KOPT-K1 (cell line): ENCODE measurements at regions not wholly inside any gene's neighbourhood (a gene's known extent, or its start where the extent isn't known, plus 50 kb on each side); places are given as distances from the start of the nearest gene placed in this dataset.

Experiments
- H3K27ac ChIP-seq: fragments of 200-600 bp; sonication (generic); 2 replicates; pipeline ENCODE4 v1.5.1; 2016; ENCODE audit warnings: antibody characterized with exemption, mild to moderate bottlenecking, low read depth, low read length; ENCODE audit not compliant: poor library complexity, severe bottlenecking
- H3K36me3 ChIP-seq: fragments of 200-600 bp; sonication (generic); 2 replicates; pipeline ENCODE4 v1.5.1; 2017; ENCODE audit warnings: antibody characterized with exemption, mild to moderate bottlenecking, low read length, moderate library complexity; ENCODE audit not compliant: insufficient read depth
- H3K9me3 ChIP-seq: fragments of 200-600 bp; sonication (generic); 2 replicates; pipeline ENCODE4 v1.5.1; 2017; ENCODE audit warnings: antibody characterized with exemption, low read length, mild to moderate bottlenecking; ENCODE audit not compliant: insufficient read depth, poor library complexity, severe bottlenecking

DNA sequence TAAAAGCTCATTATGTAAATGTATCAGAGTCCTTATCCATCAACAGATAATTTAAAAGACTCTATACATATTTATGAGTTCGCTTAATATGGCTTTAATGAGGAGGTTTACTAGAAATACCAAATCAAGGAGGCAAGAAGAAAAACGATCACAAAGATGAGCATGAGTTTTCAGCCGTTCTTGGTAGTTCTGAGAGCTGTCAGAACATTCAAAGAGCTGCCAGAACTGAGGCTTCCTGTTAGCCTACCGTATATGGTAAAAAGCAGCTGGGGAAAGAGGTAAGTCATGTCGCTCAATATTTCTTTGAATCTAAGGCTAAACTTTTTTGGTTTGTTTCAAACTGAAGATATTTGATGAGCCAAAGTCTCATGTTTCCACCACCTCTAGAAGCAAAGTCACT lies 115.3 kb upstream of the PLXNC1 start:
- peaks cover 12% of the 10 kb centered on the region for H3K9me3 ChIP-seq
- H3K27ac ChIP-seq = no peak overlapping the region
- H3K36me3 ChIP-seq = no peaks in the 10 kb centered on the region

DNA sequence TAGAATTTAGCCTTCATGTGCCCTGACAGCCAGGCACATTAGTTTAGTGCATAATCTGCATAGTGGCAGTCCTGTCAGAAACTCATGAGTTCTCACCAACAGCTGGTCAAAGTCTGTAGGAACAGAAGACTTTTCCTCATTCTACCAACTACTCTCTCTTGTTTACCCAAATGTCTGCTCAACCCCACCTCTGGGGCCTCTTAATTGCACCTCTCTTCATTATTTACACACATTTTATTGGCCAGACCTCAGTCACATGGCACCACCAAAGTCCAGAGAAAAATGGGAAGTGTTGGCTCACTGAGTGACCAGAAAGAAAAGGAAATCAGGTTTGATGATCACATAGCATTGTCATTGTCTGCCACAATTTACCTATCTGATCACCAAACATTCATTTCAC lies 114.6 kb upstream of the PLXNC1 start:
- peaks cover 12% of the 10 kb centered on the region for H3K9me3 ChIP-seq
- no peaks in the 10 kb centered on the region for H3K36me3 ChIP-seq
- H3K27ac ChIP-seq = no peak overlapping the region

DNA sequence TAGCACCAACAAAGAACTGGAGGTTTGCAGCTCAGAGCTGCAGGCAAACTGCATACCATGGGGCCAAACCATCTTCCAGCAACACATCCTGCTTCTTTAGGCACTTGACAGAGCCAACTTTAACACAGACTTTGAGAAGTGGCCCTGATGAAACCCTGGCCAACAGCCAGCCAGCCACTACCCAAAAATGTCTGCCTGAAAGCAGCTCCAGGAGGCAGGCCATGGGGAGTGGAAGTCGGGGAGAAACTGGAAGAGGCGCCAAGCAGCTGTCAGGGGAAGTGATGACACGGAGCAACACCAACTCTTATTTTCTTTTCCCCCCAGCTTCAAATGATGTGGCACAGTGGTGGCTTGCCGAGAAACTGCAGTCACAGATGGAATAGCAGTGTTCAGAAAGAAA lies 110.9 kb upstream of the PLXNC1 start:
- Histone ChIP-seq H3K27ac (no peak overlapping the region), H3K36me3 (no peaks in the 10 kb centered on the region), H3K9me3 (peaks cover 12% of the 10 kb centered on the region)

DNA sequence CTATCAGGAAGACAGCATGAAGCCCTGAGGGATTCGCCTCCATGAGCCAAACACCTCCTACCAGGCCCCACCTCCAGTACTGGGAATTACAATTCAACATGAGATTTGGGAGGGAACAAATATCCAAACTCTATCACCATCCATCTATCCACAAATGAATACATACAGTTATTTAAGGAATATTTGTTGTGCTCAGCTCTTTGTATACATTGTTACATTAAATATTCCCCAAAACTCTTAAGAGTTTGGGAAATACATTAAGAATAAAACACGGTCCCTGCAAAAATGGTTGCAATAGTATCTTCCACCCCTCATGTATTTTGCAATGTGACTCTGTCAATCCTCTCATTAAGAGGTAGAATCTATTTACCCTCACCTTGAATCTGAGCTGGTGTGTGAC lies 109.8 kb upstream of the PLXNC1 start:
- H3K27ac ChIP-seq = no peak overlapping the region
- H3K9me3 ChIP-seq = peaks cover 12% of the 10 kb centered on the region
- no peaks in the 10 kb centered on the region for H3K36me3 ChIP-seq

DNA sequence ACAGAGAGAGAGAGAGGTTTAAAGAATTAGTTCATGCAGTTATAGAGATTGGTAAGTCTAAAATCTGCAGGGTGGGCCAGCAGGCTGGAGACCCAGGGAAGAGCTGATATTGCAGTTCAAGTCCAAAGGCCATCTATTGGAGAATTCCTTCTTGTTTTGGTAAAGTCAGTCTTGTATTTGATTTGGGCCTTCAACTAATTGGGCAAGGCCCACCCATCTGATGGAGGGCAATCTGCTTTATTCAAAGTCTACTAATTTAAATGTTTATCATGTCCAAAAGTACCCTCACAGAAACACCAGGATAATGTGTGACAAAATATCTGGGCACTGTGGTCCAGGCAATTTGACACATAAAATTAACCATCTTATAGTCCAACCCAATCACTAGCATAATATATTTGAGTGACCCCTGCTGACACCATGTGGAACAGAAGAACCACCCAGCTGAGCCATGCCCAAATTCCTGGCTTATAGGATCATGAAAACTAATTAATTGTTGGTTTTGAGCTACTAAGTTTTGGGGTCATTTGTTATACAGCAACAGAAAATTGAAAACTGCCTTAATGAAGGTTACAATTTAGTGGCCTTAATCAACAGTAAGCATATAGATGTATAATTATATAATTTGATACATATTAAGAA lies 109.1 kb upstream of the PLXNC1 start:
- Histone ChIP-seq H3K9me3 (peaks cover 5% of the 10 kb centered on the region), H3K27ac (no peak overlapping the region), H3K36me3 (no peaks in the 10 kb centered on the region)

DNA sequence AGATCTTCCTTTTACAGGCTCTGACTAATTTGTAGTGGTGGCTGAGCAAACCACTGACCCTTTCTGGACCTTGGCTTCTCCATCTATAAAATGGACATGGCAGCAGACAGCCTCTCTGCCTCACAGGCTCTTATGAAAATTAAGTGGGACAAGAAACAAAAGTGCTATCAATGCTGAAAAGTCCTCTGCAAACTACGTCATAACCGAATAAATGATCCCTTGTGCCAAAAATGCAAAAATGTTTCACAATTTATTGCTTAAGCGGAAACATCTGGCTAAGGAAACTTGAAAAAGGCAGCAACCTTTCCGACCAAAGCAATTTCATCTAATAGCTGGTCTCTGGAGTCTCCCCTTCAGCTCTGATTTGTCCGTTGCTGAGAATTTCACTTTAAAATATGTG lies 108.5 kb upstream of the PLXNC1 start:
- Histone ChIP-seq H3K9me3 (no peaks in the 10 kb centered on the region), H3K36me3 (no peaks in the 10 kb centered on the region), H3K27ac (no peak overlapping the region)

DNA sequence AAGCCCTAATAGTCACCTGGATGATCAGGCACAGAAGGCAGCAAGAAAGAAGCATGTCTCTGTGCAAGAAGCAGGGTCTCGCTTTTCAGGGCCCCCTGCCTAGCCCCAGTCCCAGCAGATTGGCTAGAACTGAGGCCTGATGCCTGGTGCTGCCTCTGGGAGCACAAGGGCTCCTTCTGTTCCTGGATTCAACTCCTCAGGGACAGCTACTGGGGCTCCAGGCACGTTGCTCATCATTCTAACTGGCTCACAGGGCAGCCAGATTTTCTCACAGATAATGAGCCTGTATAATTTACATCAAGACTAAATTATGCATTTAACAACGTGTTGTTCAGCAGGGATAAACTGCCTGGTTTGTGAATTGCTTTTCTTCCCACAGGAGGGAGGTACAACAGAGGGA lies 106.5 kb upstream of the PLXNC1 start:
- Histone ChIP-seq H3K27ac (no peak overlapping the region), H3K36me3 (no peaks in the 10 kb centered on the region), H3K9me3 (no peaks in the 10 kb centered on the region)

DNA sequence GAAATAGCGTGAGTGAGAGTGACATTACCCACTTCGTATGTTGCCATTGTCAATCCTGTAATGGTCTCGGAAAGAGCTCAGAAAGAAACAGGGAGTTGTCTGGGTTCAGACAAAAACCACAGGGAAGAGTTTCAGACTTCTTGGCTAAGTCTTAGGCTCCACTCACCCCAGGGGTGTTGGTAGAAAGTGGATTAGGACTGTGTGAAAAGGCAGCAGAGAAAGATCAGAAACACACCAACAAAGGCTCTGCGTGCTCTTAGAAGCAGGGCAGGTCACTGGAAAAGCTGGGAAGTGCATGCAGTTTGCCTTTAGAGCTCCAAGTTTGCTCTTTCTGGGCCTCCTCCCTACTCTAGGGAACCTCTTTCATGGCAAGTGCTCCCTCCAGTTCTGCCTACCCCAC lies 106.1 kb upstream of the PLXNC1 start:
- Histone ChIP-seq H3K27ac (no peak overlapping the region), H3K9me3 (no peaks in the 10 kb centered on the region), H3K36me3 (no peaks in the 10 kb centered on the region)

DNA sequence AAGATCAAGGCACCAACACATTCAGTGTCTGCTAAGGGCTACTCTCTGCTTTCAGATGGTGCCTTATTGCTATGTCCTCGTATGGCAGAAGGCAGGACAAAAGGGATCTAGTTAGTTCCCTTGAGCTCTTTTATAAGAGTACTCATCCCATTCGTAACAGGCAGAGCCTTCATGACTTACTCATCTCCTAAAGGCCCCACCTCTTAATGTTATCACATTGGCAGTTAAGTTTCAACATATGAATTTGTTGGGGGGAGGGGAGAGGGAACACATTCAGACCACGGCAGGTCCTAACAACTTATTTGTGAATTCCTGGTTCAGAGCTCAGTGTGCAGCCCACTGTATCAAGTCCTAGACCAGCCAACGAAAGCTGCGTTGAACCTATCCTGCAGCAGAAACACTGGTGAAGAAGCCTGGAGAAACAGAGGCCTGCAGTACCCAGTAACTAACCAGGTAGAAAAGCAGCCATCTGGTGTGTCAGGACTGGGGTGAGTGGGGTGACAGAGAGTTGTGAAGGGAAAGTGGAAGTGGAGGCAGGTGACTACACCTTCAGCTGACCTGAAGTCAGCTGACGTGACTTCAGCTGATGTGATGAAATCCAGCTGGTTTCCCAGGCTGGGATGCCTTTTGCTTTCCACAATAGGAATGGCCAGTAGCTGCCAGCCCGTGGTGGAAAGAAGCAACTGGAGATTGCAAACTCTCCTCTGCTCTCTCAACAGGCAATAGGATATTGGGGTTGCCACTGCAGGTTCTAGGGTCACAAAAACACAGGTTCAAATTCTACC lies 101.6 kb upstream of the PLXNC1 start:
- H3K9me3 ChIP-seq = peaks cover 4% of the 10 kb centered on the region
- no peak overlapping the region for H3K27ac ChIP-seq

DNA sequence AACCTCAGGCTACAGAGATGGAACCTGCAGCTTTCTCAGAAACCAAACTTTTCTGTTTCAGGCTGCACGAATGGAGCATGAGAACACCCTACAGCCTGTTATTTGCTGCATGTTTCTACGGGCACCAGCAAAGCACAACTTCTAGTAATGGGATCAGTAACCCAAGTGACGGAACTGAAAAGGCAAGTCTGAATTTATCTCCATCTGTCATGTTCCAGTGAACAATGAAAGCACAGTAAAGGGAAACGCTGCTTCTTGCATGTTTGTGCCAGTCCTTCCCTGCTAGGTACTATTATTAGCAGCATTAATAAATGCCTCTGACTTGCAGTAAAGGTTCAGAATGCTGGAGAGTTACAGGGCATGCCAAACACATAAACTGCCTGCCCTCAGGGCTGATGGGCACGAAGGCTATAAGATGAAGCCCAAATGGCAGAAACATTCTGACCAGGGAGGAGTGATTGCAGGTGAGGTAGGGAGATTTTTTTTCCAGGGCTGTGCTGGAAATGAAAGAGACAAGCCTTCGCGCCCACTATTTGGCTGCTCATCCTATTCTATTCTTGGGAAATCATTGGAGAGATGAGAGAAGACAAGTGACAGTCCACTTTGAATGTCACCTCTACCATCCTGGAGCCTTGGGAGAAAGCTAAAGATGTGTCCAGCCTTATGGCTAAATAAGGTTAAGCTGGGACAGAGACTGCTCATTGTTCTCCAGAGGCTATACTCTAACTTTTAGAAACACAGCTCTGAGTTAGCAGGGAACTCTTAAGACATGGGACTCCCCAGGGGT lies 100.4 kb upstream of the PLXNC1 start:
- H3K36me3 ChIP-seq = no peaks in the 10 kb centered on the region
- H3K9me3 ChIP-seq = peaks cover 4% of the 10 kb centered on the region
- H3K27ac ChIP-seq = no peak overlapping the region

More for the DNA sequence above, 101.6 kb upstream of the PLXNC1 start:
- H3K36me3 ChIP-seq = no peaks in the 10 kb centered on the region

DNA sequence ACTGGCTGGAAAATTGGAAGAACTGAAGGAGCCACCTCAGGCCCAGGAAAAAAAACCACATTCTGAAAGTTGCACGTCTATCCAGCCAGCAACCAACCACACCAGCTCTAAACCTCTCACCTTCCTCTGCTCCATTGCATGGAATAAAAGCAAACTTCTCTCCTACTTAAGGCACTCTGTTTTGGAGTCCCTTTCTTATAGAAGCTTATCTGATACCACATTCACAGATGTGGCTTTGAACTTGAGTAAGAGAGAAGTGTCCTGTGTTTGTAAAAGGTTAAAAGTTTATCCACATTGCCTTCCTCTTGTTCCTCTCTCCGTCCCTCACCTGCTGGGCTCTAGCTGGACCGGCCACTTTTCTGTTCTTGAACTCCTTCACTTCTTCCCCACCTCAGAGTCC lies 99.6 kb upstream of the PLXNC1 start:
- Histone ChIP-seq H3K36me3 (no peaks in the 10 kb centered on the region), H3K9me3 (peaks cover 8% of the 10 kb centered on the region), H3K27ac (no peak overlapping the region)

DNA sequence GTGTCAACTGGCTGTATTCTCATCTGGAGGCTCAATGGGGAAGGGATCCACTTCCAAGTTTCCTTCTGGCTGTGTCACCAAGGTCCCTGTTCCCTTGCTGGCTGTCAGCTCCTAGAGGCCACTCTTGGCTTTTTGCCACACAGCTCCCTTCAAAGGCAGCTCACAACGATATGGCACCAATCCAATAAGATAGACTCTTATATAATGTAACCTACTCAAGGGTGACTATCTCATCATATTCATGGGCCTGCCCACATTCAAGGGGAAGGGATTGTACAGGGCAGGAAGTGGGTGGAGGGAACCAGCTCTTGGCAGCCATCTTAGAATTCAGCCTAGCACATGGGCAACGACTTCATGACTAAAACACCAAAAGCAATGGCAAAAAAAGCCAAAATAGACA lies 98.7 kb upstream of the PLXNC1 start:
- Histone ChIP-seq H3K27ac (no peak overlapping the region), H3K36me3 (no peaks in the 10 kb centered on the region), H3K9me3 (peaks cover 8% of the 10 kb centered on the region)

DNA sequence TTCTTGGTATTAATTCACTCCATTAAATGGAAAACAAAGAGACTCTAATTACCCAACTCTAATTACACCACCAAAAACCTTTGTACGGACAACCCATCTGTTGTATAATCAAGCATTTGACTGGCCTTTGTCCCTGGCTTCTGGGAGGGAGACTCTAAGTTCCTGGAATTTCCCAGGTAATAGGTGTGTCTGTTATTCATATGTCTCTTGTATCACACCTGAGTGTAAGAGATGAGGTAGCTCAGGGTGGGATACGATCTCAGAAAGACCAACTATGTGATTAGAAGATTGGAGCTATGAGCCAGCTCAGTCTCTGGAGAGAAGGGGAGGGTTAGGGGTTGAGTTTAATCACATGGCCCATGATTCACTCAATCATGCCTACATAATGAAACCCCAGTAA lies 94.7 kb upstream of the PLXNC1 start:
- H3K36me3 ChIP-seq = no peaks in the 10 kb centered on the region
- peaks cover 8% of the 10 kb centered on the region for H3K9me3 ChIP-seq
- H3K27ac ChIP-seq = no peak overlapping the region

DNA sequence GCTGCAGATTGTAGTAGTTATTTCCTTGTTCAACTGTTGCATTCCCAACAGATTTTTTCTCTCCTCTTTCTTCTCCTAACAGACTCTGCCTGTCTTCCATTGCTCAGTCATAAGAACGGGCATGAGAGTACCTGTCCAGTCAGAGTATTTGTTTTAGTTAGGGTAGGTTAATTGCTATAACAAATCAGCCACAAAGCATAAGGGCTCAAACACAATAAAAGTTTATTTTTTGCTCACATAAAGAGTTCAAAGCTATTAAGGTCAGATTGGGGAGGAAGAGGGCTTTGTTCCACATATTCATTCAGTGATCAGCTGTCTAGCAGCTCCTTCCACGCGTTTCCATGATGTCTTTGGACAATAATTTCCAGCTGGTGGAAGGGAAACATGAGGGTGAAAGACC lies 92.8 kb upstream of the PLXNC1 start:
- no peaks in the 10 kb centered on the region for H3K36me3 ChIP-seq
- peaks cover 8% of the 10 kb centered on the region for H3K9me3 ChIP-seq
- no peak overlapping the region for H3K27ac ChIP-seq

DNA sequence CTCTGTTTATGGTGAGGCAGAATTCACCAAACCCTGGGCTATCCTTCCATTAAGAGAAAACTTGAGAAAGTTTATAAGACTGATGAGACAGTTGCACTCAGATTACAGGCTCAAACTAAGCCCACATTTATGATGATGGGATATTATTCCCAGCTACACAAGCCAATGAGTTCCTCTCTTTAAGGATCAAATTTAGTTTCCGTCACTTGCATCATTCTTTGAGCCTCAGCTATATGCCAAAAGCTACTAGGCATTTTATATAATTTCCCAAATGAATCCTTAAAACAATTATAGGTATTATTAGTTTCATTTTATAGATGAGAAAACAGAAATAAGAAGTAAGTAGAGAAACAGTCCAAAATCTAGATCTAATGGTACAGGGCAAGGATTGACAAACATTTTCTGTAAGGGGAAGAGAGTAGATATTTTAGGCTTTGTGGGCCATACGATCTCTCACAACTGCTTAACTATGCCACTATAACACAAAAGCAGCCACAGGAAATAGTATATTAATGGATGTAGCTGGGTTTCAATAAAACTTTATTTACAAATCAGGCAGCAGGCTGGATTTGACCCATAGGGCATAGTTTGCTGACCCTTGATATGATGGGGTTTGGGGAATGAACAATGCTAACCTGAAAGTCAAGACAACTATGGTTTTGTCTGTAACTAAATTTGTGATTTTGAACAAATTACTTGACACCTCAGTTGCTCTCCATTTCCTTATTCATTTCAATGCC lies 91.8 kb upstream of the PLXNC1 start:
- H3K36me3 ChIP-seq = no peaks in the 10 kb centered on the region
- H3K9me3 ChIP-seq = peaks cover 4% of the 10 kb centered on the region
- no peak overlapping the region for H3K27ac ChIP-seq
